ENCODE measurements at regions not wholly inside any gene's neighbourhood (a gene's known extent, or its start where the extent isn't known, plus 50 kb on each side); places are given as distances from the start of the nearest gene placed in this dataset.

DNA sequence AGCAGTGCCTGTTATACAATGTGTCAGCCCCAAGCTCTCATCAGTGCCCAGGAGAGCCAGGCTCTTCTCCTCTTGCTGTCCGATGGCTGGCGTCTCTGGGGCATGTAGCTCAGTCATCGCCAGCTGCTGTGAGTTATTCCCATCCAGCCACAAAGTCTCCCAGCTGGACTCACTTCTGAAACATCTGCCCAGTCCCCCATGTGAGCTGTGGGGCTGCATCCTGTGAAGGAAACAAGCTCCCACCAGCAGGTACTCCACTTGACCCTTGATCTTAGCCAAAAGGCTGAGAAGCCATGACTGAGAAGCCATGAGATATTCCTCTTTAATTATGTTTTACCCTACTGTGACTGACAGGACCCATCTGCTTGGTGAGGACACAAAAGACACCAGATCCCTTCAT, 212.7 kb upstream of the IGFBP3 start:
- Mint-ChIP-seq H3K4me3 (no peak overlapping the region), H3K9me3 (ENCODE audit: insufficient read depth) (no peaks in the 10 kb centered on the region), H3K27ac (no peak overlapping the region), H3K4me1 (no peaks in the 10 kb centered on the region), H3K27me3 (no peaks in the 10 kb centered on the region)
- no peak overlapping the region for H3K9ac ChIP-seq (ENCODE audit: low read length)
- H3K4me2 ChIP-seq (replicated peaks; ENCODE audit: low read depth, low read length, poor library complexity, severe bottlenecking), result no peak overlapping the region
- no peaks in the 10 kb centered on the region for H3K36me3 ChIP-seq (replicated peaks in 1 of 2; ENCODE audit: control extremely low read depth in 1 of 2, control insufficient read depth in 1 of 2, extremely low read depth in 1 of 2, insufficient read depth in 2 of 2, low read length in 1 of 2)
- ATAC-seq (ENCODE audit: low read depth) (no peak), DNase-seq (no peak)
- H3K27ac ChIP-seq (ENCODE audit: low read length in 2 of 2), result no peak overlapping the region
- no peaks in the 10 kb centered on the region for H3K27me3 ChIP-seq (replicated peaks in 1 of 4; ENCODE audit: control extremely low read depth in 1 of 4, control insufficient read depth in 3 of 4, insufficient read depth in 4 of 4, low read length in 3 of 4)
- no peak for TF ChIP-seq EZH2 (IDR thresholded peaks at IDR 0.05; ENCODE audit: borderline replicate concordance, insufficient read depth, low read depth, low read length, poor library complexity, severe bottlenecking)
- TF ChIP-seq, protein P1, sequence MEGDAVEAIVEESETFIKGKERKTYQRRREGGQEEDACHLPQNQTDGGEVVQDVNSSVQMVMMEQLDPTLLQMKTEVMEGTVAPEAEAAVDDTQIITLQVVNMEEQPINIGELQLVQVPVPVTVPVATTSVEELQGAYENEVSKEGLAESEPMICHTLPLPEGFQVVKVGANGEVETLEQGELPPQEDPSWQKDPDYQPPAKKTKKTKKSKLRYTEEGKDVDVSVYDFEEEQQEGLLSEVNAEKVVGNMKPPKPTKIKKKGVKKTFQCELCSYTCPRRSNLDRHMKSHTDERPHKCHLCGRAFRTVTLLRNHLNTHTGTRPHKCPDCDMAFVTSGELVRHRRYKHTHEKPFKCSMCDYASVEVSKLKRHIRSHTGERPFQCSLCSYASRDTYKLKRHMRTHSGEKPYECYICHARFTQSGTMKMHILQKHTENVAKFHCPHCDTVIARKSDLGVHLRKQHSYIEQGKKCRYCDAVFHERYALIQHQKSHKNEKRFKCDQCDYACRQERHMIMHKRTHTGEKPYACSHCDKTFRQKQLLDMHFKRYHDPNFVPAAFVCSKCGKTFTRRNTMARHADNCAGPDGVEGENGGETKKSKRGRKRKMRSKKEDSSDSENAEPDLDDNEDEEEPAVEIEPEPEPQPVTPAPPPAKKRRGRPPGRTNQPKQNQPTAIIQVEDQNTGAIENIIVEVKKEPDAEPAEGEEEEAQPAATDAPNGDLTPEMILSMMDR (IDR thresholded peaks at IDR 0.05), result no peak
- no peak overlapping the region for H3K4me3 ChIP-seq (ENCODE audit: control extremely low read depth in 1 of 5, extremely low read depth in 1 of 5, insufficient read depth in 1 of 5, low read depth in 2 of 5, low read length in 4 of 5)
- 96% methylated on average over 3 of the region's 3 CpGs for WGBS (ENCODE audit: insufficient coverage)
- CTCF ChIA-PET, result no interaction called here
- no peaks in the 10 kb centered on the region for H3K4me1 ChIP-seq (ENCODE audit: control insufficient read depth in 2 of 2, insufficient read depth in 2 of 2, low read length in 2 of 2)
- POLR2A ChIA-PET, result no interaction called here
- intact Hi-C loops (cut with micrococcal nuclease), result no loop called here
- H3K79me2 ChIP-seq (ENCODE audit: control insufficient read depth, insufficient read depth, low read length), result no peaks in the 10 kb centered on the region
- H4K20me1 ChIP-seq (ENCODE audit: control insufficient read depth, insufficient read depth, low read length, poor library complexity, severe bottlenecking), result no peaks in the 10 kb centered on the region
- H2AFZ ChIP-seq (ENCODE audit: insufficient read depth, low read depth, low read length, poor library complexity, severe bottlenecking), result no peak overlapping the region
- H3K9me3 ChIP-seq (ENCODE audit: control extremely low read depth in 1 of 3, control insufficient read depth in 2 of 3, insufficient read depth in 1 of 3, low read length in 2 of 3), result peaks cover 0 to 4% (median 0%) of the 10 kb centered on the region in 3 donors

DNA sequence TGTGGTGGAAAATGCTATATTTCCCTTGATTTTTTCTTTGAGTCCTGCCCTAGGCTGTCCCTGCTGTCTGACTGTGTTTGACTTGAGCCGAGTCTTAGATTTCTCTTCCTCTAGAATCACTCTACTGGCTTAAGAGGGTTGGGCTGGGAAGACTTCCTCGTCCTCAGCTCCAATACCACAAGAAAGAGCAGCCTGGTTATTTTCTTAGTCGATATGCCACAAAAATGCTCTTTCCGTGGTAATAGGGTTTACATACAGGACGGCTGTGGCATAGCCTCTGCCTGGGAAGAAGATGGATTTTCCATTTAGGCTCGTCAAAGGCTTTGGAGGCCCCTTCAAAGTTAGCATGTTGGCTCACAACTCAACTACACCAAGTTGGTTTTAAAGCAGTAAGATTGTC, 212.0 kb upstream of the IGFBP3 start:
- no CpG with 5 or more reads among the region's 6 CpGs for WGBS (ENCODE audit: insufficient coverage)
- ATAC-seq (ENCODE audit: low read depth), result no peak
- Histone ChIP-seq H3K4me1 (ENCODE audit: control insufficient read depth in 2 of 2, insufficient read depth in 2 of 2, low read length in 2 of 2) (no peaks in the 10 kb centered on the region), H4K20me1 (ENCODE audit: control insufficient read depth, insufficient read depth, low read length, poor library complexity, severe bottlenecking) (no peaks in the 10 kb centered on the region), H3K79me2 (ENCODE audit: control insufficient read depth, insufficient read depth, low read length) (no peaks in the 10 kb centered on the region), H3K27me3 (replicated peaks in 1 of 4; ENCODE audit: control extremely low read depth in 1 of 4, control insufficient read depth in 3 of 4, insufficient read depth in 4 of 4, low read length in 3 of 4) (no peaks in the 10 kb centered on the region), H2AFZ (ENCODE audit: insufficient read depth, low read depth, low read length, poor library complexity, severe bottlenecking) (no peak overlapping the region), H3K9me3 (ENCODE audit: control extremely low read depth in 1 of 3, control insufficient read depth in 2 of 3, insufficient read depth in 1 of 3, low read length in 2 of 3) (peaks cover 0 to 4% (median 0%) of the 10 kb centered on the region in 3 donors), H3K36me3 (replicated peaks in 1 of 2; ENCODE audit: control extremely low read depth in 1 of 2, control insufficient read depth in 1 of 2, extremely low read depth in 1 of 2, insufficient read depth in 2 of 2, low read length in 1 of 2) (no peaks in the 10 kb centered on the region), H3K9ac (ENCODE audit: low read length) (no peak overlapping the region), H3K4me2 (replicated peaks; ENCODE audit: low read depth, low read length, poor library complexity, severe bottlenecking) (no peak overlapping the region), H3K27ac (ENCODE audit: low read length in 2 of 2) (no peak overlapping the region), H3K4me3 (ENCODE audit: control extremely low read depth in 1 of 5, extremely low read depth in 1 of 5, insufficient read depth in 1 of 5, low read depth in 2 of 5, low read length in 4 of 5) (no peak overlapping the region)
- H3K9me3 Mint-ChIP-seq (ENCODE audit: insufficient read depth), result no peaks in the 10 kb centered on the region
- H3K27me3 Mint-ChIP-seq, result no peaks in the 10 kb centered on the region
- H3K4me1 Mint-ChIP-seq, result no peaks in the 10 kb centered on the region
- POLR2A ChIA-PET, result no interaction called here
- no peak overlapping the region for H3K4me3 Mint-ChIP-seq
- H3K27ac Mint-ChIP-seq, result no peak overlapping the region
- TF ChIP-seq EZH2 (IDR thresholded peaks at IDR 0.05; ENCODE audit: borderline replicate concordance, insufficient read depth, low read depth, low read length, poor library complexity, severe bottlenecking), result no peak
- TF ChIP-seq, protein P1 (IDR thresholded peaks at IDR 0.05), result no peak
- no peak for DNase-seq
- CTCF ChIA-PET, result no interaction called here
- intact Hi-C loops (cut with micrococcal nuclease), result no loop called here
